Transverse colon (tissue), 4 donors: ENCODE measurements at regions not wholly inside any gene's neighbourhood (a gene's known extent, or its start where the extent isn't known, plus 50 kb on each side); places are given as distances from the start of the nearest gene placed in this dataset.

Source experiments
- DNase-seq: peaks from one replicate; pipeline ENCODE4 v3.0.0-alpha.2; 2019
- H3K27ac ChIP-seq, 4 donors: fragments of 200-600 bp; sonication (generic); 2 replicates each; pipeline ENCODE4 v1.5.1; 2016 to 2018; ENCODE audit warnings: inconsistent platforms in 4 of 4
- H3K27me3 ChIP-seq: fragments of 200-600 bp; sonication (generic); 2 replicates; pipeline ENCODE4 v1.5.1; 2017; ENCODE audit warnings: inconsistent platforms
- H3K36me3 ChIP-seq, 4 donors: fragments of 200-600 bp; sonication (generic); 2 replicates each; pipeline ENCODE4 v1.5.1; 2017 to 2019; ENCODE audit warnings: inconsistent platforms in 4 of 4
- H3K4me1 ChIP-seq, 4 donors: fragments of 200-600 bp; sonication (generic); 2 replicates each; pipeline ENCODE4 v1.5.1; 2017 to 2020; ENCODE audit warnings: inconsistent platforms in 4 of 4
- H3K4me3 ChIP-seq, 4 donors: fragments of 200-600 bp; sonication (generic); 1 replicate in 1 of 4; 2 replicates in 3 of 4; pipeline versions ENCODE4 v1.5.1 to v1.6.1; 2017 to 2019; ENCODE audit warnings: inconsistent platforms in 4 of 4
- H3K9me3 ChIP-seq, 2 donors: fragments of 200-600 bp; sonication (generic); 2 replicates each; pipeline ENCODE4 v1.5.1; 2017 to 2019; ENCODE audit warnings: inconsistent platforms in 2 of 2
- EP300 ChIP-seq: sonication (generic); formaldehyde crosslinking; IDR thresholded peaks from one replicate; pipeline ENCODE4 v1.6.1; 2017; ENCODE audit warnings: antibody characterized with exemption, low read depth
- POLR2A ChIP-seq: fragments of 450-650 bp; IDR thresholded peaks from one replicate; pipeline ENCODE4 v1.6.1; 2016; ENCODE audit warnings: antibody characterized with exemption, mild to moderate bottlenecking, moderate library complexity
- POLR2AphosphoS5 ChIP-seq, 3 donors: sonication (generic); formaldehyde crosslinking; IDR thresholded peaks; one replicate each; pipeline ENCODE4 v1.6.1; 2016; ENCODE audit warnings: antibody characterized with exemption in 3 of 3
- WGBS, 2 donors: methylation state at CpG; one replicate each; pipeline ENCODE4 v1.1.5; 2018; ENCODE audit warnings: low coverage in 1 of 2; 5-methylcytosine and 5-hydroxymethylcytosine counted together
- in situ Hi-C, 4 donors: fragments of 200-750 bp; cut with MboI; loops; one replicate each; pipeline versions ENCODE4 v1.15.0 to v1.15.1; 2017; ENCODE audit warnings: low sequenced_read_pairs in 3 of 4, low pct_ligation_motif_present in 1 of 4, low pct_unique_long_range_greater_than_20kb in 1 of 4
- intact Hi-C: fragments of 100-400 bp; cut with DNase I; formaldehyde crosslinking; loops from one replicate; pipeline ENCODE4 v1.15.1; 2023; ENCODE audit warnings: low total_unique reads
- TF ChIP-seq, protein P1 (sequence below), 5 experiments: fragments of 200-600 bp in 3 of 5; fragments of 450-650 bp in 2 of 5; sonication (generic) in 3 of 5; IDR thresholded peaks; 1 replicate in 2 of 5; 2 replicates in 3 of 5; pipeline ENCODE4 v1.5.1; 2016 to 2017; ENCODE audit warnings: antibody characterized with exemption in 5 of 5, inconsistent platforms in 3 of 5, mild to moderate bottlenecking in 2 of 5, moderate library complexity in 1 of 5

- Histone ChIP-seq H3K36me3 (no peaks in the 10 kb centered on the region), H3K4me3 (no peak overlapping the region), H3K9me3 (no peaks in the 10 kb centered on the region), H3K27me3 (peaks cover 4% of the 10 kb centered on the region), H3K4me1 (no peaks in the 10 kb centered on the region), H3K27ac (no peak overlapping the region)
- intact Hi-C loops: no loop called here
- WGBS, 2 donors: 81% methylated on average over 2 of the region's 2 CpGs
- no peak for TF ChIP-seq POLR2AphosphoS5 (IDR thresholded peaks at IDR 0.05)
- no peak for TF ChIP-seq POLR2A
- TF ChIP-seq, protein P1, sequence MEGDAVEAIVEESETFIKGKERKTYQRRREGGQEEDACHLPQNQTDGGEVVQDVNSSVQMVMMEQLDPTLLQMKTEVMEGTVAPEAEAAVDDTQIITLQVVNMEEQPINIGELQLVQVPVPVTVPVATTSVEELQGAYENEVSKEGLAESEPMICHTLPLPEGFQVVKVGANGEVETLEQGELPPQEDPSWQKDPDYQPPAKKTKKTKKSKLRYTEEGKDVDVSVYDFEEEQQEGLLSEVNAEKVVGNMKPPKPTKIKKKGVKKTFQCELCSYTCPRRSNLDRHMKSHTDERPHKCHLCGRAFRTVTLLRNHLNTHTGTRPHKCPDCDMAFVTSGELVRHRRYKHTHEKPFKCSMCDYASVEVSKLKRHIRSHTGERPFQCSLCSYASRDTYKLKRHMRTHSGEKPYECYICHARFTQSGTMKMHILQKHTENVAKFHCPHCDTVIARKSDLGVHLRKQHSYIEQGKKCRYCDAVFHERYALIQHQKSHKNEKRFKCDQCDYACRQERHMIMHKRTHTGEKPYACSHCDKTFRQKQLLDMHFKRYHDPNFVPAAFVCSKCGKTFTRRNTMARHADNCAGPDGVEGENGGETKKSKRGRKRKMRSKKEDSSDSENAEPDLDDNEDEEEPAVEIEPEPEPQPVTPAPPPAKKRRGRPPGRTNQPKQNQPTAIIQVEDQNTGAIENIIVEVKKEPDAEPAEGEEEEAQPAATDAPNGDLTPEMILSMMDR (IDR thresholded peaks at IDR 0.05): no peak
- no peak for TF ChIP-seq EP300
- DNase-seq: no peak
- in situ Hi-C loops: no loop called here
Observed at GRCh38 chr2:104668631-104669030, 185.3 kb upstream of the POU3F3 start.

GRCh38 chr2:104673225-104673624 is 180.7 kb upstream of the POU3F3 start:
- no peaks in the 10 kb centered on the region for H3K9me3 ChIP-seq
- TF ChIP-seq EP300: no peak
- peaks cover 4% of the 10 kb centered on the region for H3K27me3 ChIP-seq
- no peaks in the 10 kb centered on the region for H3K4me1 ChIP-seq
- in situ Hi-C loops: no loop called here
- 37 to 49% methylated on average over 6 of the region's 6 CpGs for WGBS, 2 donors
- intact Hi-C loops: no loop called here
- H3K27ac ChIP-seq: no peak overlapping the region
- no peaks in the 10 kb centered on the region for H3K36me3 ChIP-seq
- no peak overlapping the region for H3K4me3 ChIP-seq
- DNase-seq: no peak

- H3K27ac ChIP-seq: no peak overlapping the region
- in situ Hi-C loops (no loop called here), intact Hi-C loops (no loop called here)
- H3K4me1 ChIP-seq: no peaks in the 10 kb centered on the region
- no peaks in the 10 kb centered on the region for H3K9me3 ChIP-seq
- no peak overlapping the region for H3K4me3 ChIP-seq
- DNase-seq: no peak
- 77% methylated on average over 5 of the region's 5 CpGs; no CpG with 5 or more reads in 1 of the 2 donors for WGBS, 2 donors
- no peaks in the 10 kb centered on the region for H3K27me3 ChIP-seq
- TF ChIP-seq POLR2AphosphoS5 (IDR thresholded peaks at IDR 0.05) (no peak), EP300 (no peak), POLR2A (no peak)
- TF ChIP-seq, protein P1 (IDR thresholded peaks at IDR 0.05): no peak
- no peaks in the 10 kb centered on the region for H3K36me3 ChIP-seq
Observed at GRCh38 chr2:104678181-104678580, 175.7 kb upstream of the POU3F3 start.

GRCh38 chr2:104685591-104685990 is 168.3 kb upstream of the POU3F3 start:
- no peak overlapping the region for H3K4me3 ChIP-seq
- no peaks in the 10 kb centered on the region for H3K27me3 ChIP-seq
- no peak overlapping the region for H3K27ac ChIP-seq
- no peaks in the 10 kb centered on the region for H3K4me1 ChIP-seq
- H3K9me3 ChIP-seq: no peaks in the 10 kb centered on the region
- intact Hi-C loops: no loop called here
- DNase-seq: no peak
- H3K36me3 ChIP-seq: no peaks in the 10 kb centered on the region
- in situ Hi-C loops: no loop called here
- WGBS, 2 donors: 60% methylated on average over 4 of the region's 4 CpGs; no CpG with 5 or more reads in 1 of the 2 donors
- TF ChIP-seq POLR2A (no peak), POLR2AphosphoS5 (IDR thresholded peaks at IDR 0.05) (no peak), EP300 (no peak)
- TF ChIP-seq, protein P1 (IDR thresholded peaks at IDR 0.05): no peak

- H3K4me3 ChIP-seq: no peak overlapping the region
- no peak for DNase-seq
- 81% methylated on average over 9 of the region's 9 CpGs; no CpG with 5 or more reads in 1 of the 2 donors for WGBS, 2 donors
- intact Hi-C loops (no loop called here), in situ Hi-C loops (no loop called here)
- no peaks in the 10 kb centered on the region for H3K9me3 ChIP-seq
- no peaks in the 10 kb centered on the region for H3K36me3 ChIP-seq
- TF ChIP-seq, protein P1 (IDR thresholded peaks at IDR 0.05): no peak
- TF ChIP-seq EP300: no peak
- TF ChIP-seq POLR2A: no peak
- TF ChIP-seq POLR2AphosphoS5 (IDR thresholded peaks at IDR 0.05): no peak
- no peaks in the 10 kb centered on the region for H3K27me3 ChIP-seq
- H3K27ac ChIP-seq: no peak overlapping the region
- no peaks in the 10 kb centered on the region for H3K4me1 ChIP-seq
Observed at GRCh38 chr2:104687147-104687546, 166.8 kb upstream of the POU3F3 start.
